Fibroblast of the aortic adventitia (primary cell): ENCODE measurements at regions not wholly inside any gene's neighbourhood (a gene's known extent, or its start where the extent isn't known, plus 50 kb on each side); places are given as distances from the start of the nearest gene placed in this dataset.

Source experiments
- DNase-seq: peaks from one replicate; pipeline ENCODE4 v3.0.0-alpha.2; 2010; ENCODE audit warnings: low read depth
- H3K4me3 ChIP-seq: 2 replicates; pipeline ENCODE4 v1.5.1; 2011; ENCODE audit warnings: low read depth, mild to moderate bottlenecking, control low read depth, low read length, moderate library complexity
- CTCF ChIP-seq: IDR thresholded peaks from 2 replicates; pipeline ENCODE4 v1.5.1; 2011; ENCODE audit warnings: mild to moderate bottlenecking, low read length, control low read depth, inconsistent platforms; ENCODE audit not compliant: insufficient read depth

- DNase-seq, result no peak
- TF ChIP-seq CTCF, result no peak
- no peak overlapping the region for H3K4me3 ChIP-seq
Observed at GRCh38 chr17:70265471-70265870, 96.1 kb downstream of the KCNJ2 start.

- H3K4me3 ChIP-seq, result no peak overlapping the region
- TF ChIP-seq CTCF, result no peak
- DNase-seq, result no peak
Observed at GRCh38 chr17:70266394-70266793, 97.1 kb downstream of the KCNJ2 start.

- no peak for TF ChIP-seq CTCF
- no peak overlapping the region for H3K4me3 ChIP-seq
- DNase-seq, result no peak
Observed at GRCh38 chr17:70268383-70268782, 99.1 kb downstream of the KCNJ2 start.

GRCh38 chr17:70270554-70270953 is 101.2 kb downstream of the KCNJ2 start:
- no peak for TF ChIP-seq CTCF
- no peak for DNase-seq
- H3K4me3 ChIP-seq, result no peak overlapping the region

- TF ChIP-seq CTCF, result no peak
- H3K4me3 ChIP-seq, result no peak overlapping the region
- DNase-seq, result no peak
Observed at GRCh38 chr17:70271200-70271599, 101.9 kb downstream of the KCNJ2 start.

GRCh38 chr17:70271672-70272071 is 102.3 kb downstream of the KCNJ2 start:
- DNase-seq, result no peak
- no peak for TF ChIP-seq CTCF
- no peak overlapping the region for H3K4me3 ChIP-seq

GRCh38 chr17:70274255-70274654 is 104.9 kb downstream of the KCNJ2 start:
- TF ChIP-seq CTCF, result no peak
- H3K4me3 ChIP-seq, result no peak overlapping the region
- DNase-seq, result no peak
